Nephron progenitor cell (in vitro differentiated cells): ENCODE measurements at regions not wholly inside any gene's neighbourhood (a gene's known extent, or its start where the extent isn't known, plus 50 kb on each side); places are given as distances from the start of the nearest gene placed in this dataset.
"Not testable (repeated sequence)": the region's sequence is repeated elsewhere in the genome, so short reads cannot be mapped to it uniquely, and the experiment has no call there.

ENCODE experiments used
- DNase-seq: peaks from one replicate; pipeline ENCODE4 v3.0.0; 2021
- H3K27ac Mint-ChIP-seq: 2 replicates; pipeline ENCODE4 v1.8.0; 2021; ENCODE audit warnings: mild to moderate bottlenecking, moderate library complexity, mixed read lengths
- H3K27me3 Mint-ChIP-seq: 2 replicates; pipeline ENCODE4 v1.8.0; 2021; ENCODE audit warnings: mild to moderate bottlenecking, low read depth, mixed read lengths; ENCODE audit not compliant: poor library complexity
- H3K36me3 Mint-ChIP-seq: 2 replicates; pipeline ENCODE4 v1.8.0; 2021; ENCODE audit warnings: low read depth, mixed read lengths
- H3K4me1 Mint-ChIP-seq: 2 replicates; pipeline ENCODE4 v1.8.0; 2021; ENCODE audit warnings: mixed read lengths
- H3K4me3 Mint-ChIP-seq: 2 replicates; pipeline ENCODE4 v1.8.0; 2021; ENCODE audit warnings: mild to moderate bottlenecking, moderate library complexity, mixed read lengths
- H3K9me3 Mint-ChIP-seq: 2 replicates; pipeline ENCODE4 v1.8.0; 2021; ENCODE audit warnings: mild to moderate bottlenecking, moderate library complexity, mixed read lengths
- TF ChIP-seq, protein P1 (sequence below): fragments of 200-600 bp; sonication (generic); IDR thresholded peaks from 2 replicates; pipeline ENCODE4 v1.5.0; 2021; ENCODE audit warnings: antibody characterized with exemption

GRCh38 chr12:10453-10852 lies 56.1 kb upstream of the IQSEC3 start:
- H3K4me1 Mint-ChIP-seq, DNase-seq, H3K27ac Mint-ChIP-seq, H3K9me3 Mint-ChIP-seq, H3K27me3 Mint-ChIP-seq, H3K4me3 Mint-ChIP-seq, H3K36me3 Mint-ChIP-seq: not testable (repeated sequence)

- H3K4me3 Mint-ChIP-seq, H3K9me3 Mint-ChIP-seq, DNase-seq, H3K4me1 Mint-ChIP-seq, H3K27ac Mint-ChIP-seq, H3K36me3 Mint-ChIP-seq, H3K27me3 Mint-ChIP-seq: not testable (repeated sequence)
- TF ChIP-seq, protein P1, sequence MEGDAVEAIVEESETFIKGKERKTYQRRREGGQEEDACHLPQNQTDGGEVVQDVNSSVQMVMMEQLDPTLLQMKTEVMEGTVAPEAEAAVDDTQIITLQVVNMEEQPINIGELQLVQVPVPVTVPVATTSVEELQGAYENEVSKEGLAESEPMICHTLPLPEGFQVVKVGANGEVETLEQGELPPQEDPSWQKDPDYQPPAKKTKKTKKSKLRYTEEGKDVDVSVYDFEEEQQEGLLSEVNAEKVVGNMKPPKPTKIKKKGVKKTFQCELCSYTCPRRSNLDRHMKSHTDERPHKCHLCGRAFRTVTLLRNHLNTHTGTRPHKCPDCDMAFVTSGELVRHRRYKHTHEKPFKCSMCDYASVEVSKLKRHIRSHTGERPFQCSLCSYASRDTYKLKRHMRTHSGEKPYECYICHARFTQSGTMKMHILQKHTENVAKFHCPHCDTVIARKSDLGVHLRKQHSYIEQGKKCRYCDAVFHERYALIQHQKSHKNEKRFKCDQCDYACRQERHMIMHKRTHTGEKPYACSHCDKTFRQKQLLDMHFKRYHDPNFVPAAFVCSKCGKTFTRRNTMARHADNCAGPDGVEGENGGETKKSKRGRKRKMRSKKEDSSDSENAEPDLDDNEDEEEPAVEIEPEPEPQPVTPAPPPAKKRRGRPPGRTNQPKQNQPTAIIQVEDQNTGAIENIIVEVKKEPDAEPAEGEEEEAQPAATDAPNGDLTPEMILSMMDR: peak; percentile 8
Observed at GRCh38 chr12:10879-11812, 55.4 kb upstream of the IQSEC3 start.

GRCh38 chr12:12306-12705 lies 54.3 kb upstream of the IQSEC3 start:
- not testable (repeated sequence) for DNase-seq, H3K9me3 Mint-ChIP-seq, H3K4me1 Mint-ChIP-seq, H3K4me3 Mint-ChIP-seq, H3K36me3 Mint-ChIP-seq, H3K27me3 Mint-ChIP-seq, H3K27ac Mint-ChIP-seq

- DNase-seq, H3K36me3 Mint-ChIP-seq, H3K4me1 Mint-ChIP-seq, H3K4me3 Mint-ChIP-seq, H3K9me3 Mint-ChIP-seq, H3K27me3 Mint-ChIP-seq: not testable (repeated sequence)
- peak overlapping the region; percentile 60 for H3K27ac Mint-ChIP-seq
Observed at GRCh38 chr12:12725-13640, 53.6 kb upstream of the IQSEC3 start.

- not testable (repeated sequence) for DNase-seq, H3K36me3 Mint-ChIP-seq, H3K4me3 Mint-ChIP-seq, H3K9me3 Mint-ChIP-seq, H3K27me3 Mint-ChIP-seq, H3K4me1 Mint-ChIP-seq, H3K27ac Mint-ChIP-seq
Observed at GRCh38 chr12:13841-14240, 52.7 kb upstream of the IQSEC3 start.

GRCh38 chr12:14696-15095 lies 51.9 kb upstream of the IQSEC3 start:
- not testable (repeated sequence) for H3K27ac Mint-ChIP-seq, DNase-seq, H3K4me1 Mint-ChIP-seq, H3K36me3 Mint-ChIP-seq, H3K9me3 Mint-ChIP-seq, H3K4me3 Mint-ChIP-seq, H3K27me3 Mint-ChIP-seq

DNA sequence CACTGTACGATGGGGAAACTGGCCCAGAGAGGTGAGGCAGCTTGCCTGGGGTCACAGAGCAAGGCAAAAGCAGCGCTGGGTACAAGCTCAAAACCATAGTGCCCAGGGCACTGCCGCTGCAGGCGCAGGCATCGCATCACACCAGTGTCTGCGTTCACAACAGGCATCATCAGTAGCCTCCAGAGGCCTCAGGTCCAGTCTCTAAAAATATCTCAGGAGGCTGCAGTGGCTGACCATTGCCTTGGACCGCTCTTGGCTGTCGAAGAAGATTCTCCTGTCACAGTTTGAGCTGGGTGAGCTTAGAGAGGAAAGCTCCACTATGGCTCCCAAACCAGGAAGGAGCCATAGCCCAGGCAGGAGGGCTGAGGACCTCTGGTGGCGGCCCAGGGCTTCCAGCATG lies 51.2 kb upstream of the IQSEC3 start:
- DNase-seq, H3K4me1 Mint-ChIP-seq, H3K27ac Mint-ChIP-seq, H3K4me3 Mint-ChIP-seq, H3K36me3 Mint-ChIP-seq, H3K27me3 Mint-ChIP-seq, H3K9me3 Mint-ChIP-seq: not testable (repeated sequence)

GRCh38 chr12:16019-16418 lies 50.5 kb upstream of the IQSEC3 start:
- not testable (repeated sequence) for H3K27me3 Mint-ChIP-seq, H3K4me3 Mint-ChIP-seq, DNase-seq, H3K36me3 Mint-ChIP-seq, H3K27ac Mint-ChIP-seq, H3K9me3 Mint-ChIP-seq, H3K4me1 Mint-ChIP-seq

DNA sequence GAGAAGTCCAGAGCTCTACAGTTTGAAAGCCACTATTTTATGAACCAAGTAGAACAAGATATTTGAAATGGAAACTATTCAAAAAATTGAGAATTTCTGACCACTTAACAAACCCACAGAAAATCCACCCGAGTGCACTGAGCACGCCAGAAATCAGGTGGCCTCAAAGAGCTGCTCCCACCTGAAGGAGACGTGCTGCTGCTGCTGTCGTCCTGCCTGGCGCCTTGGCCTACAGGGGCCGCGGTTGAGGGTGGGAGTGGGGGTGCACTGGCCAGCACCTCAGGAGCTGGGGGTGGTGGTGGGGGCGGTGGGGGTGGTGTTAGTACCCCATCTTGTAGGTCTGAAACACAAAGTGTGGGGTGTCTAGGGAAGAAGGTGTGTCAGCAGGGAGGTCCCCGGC lies 50.0 kb upstream of the IQSEC3 start:
- peaks cover 11% of the 10 kb centered on the region for H3K36me3 Mint-ChIP-seq

More for the DNA sequence above, 50.0 kb upstream of the IQSEC3 start:
- H3K27ac Mint-ChIP-seq, H3K9me3 Mint-ChIP-seq, H3K4me3 Mint-ChIP-seq, H3K27me3 Mint-ChIP-seq, H3K4me1 Mint-ChIP-seq, DNase-seq: not testable (repeated sequence)
